Keratinocyte (primary cell): ENCODE measurements at regions not wholly inside any gene's neighbourhood (a gene's known extent, or its start where the extent isn't known, plus 50 kb on each side); places are given as distances from the start of the nearest gene placed in this dataset.

Experiments used
- DNase-seq: peaks from one replicate; pipeline ENCODE4 v3.0.0-alpha.2; 2011; ENCODE audit warnings: low read depth, missing footprints, low spot score
- FAIRE-seq: peaks from 2 replicates; lab custom pipeline; 2011; peaks lifted over from hg19 to GRCh38; lab: Jason Lieb, UNC
- H2AFZ ChIP-seq: 2 replicates; pipeline ENCODE4 v1.6.0; 2012; ENCODE audit warnings: low read length, control low read depth, inconsistent platforms; ENCODE audit not compliant: control insufficient read depth
- H3K27ac ChIP-seq: 2 replicates; pipeline ENCODE4 v1.5.1; 2011; ENCODE audit warnings: low read length; ENCODE audit not compliant: control insufficient read depth, insufficient read depth
- H3K27me3 ChIP-seq: 3 replicates; pipeline ENCODE4 v1.6.0; 2011; ENCODE audit warnings: low read length; ENCODE audit not compliant: control insufficient read depth, insufficient read depth; ENCODE audit errors: extremely low read depth
- H3K36me3 ChIP-seq, 2 experiments: 2 replicates in 1 of 2; 3 replicates in 1 of 2; pipeline ENCODE4 v1.5.1; 2011; ENCODE audit warnings: low read length in 2 of 2, mild to moderate bottlenecking in 1 of 2; ENCODE audit not compliant: control insufficient read depth in 2 of 2, insufficient read depth in 2 of 2; ENCODE audit errors: extremely low read depth in 1 of 2
- H3K4me1 ChIP-seq: 3 replicates; pipeline ENCODE4 v1.5.1; 2011; ENCODE audit warnings: low read length; ENCODE audit not compliant: control insufficient read depth, insufficient read depth; ENCODE audit errors: extremely low read depth
- H3K4me2 ChIP-seq: 3 replicates; pipeline ENCODE4 v1.6.0; 2011; ENCODE audit warnings: low read depth, low read length; ENCODE audit not compliant: control insufficient read depth, insufficient read depth; ENCODE audit errors: extremely low read depth
- H3K4me3 ChIP-seq, 3 experiments: fragments of 200-600 bp in 1 of 3; sonication (generic) in 1 of 3; 2 replicates in 2 of 3; 3 replicates in 1 of 3; pipeline ENCODE4 v1.5.1; 2011 to 2016; ENCODE audit warnings: low read length in 3 of 3, mild to moderate bottlenecking in 3 of 3, control low read depth in 2 of 3, inconsistent platforms in 1 of 3, low read depth in 1 of 3, mixed read lengths in 1 of 3, mixed run types in 1 of 3, moderate library complexity in 1 of 3; ENCODE audit not compliant: control insufficient read depth in 2 of 3, insufficient read depth in 2 of 3; ENCODE audit errors: extremely low read depth in 1 of 3
- H3K79me2 ChIP-seq: 2 replicates; pipeline ENCODE4 v1.6.0; 2012; ENCODE audit warnings: low read length; ENCODE audit not compliant: control insufficient read depth, insufficient read depth
- H3K9ac ChIP-seq: 3 replicates; pipeline ENCODE4 v1.6.0; 2011; ENCODE audit warnings: low read length; ENCODE audit not compliant: control insufficient read depth, insufficient read depth; ENCODE audit errors: extremely low read depth
- H3K9me1 ChIP-seq: 3 replicates; pipeline ENCODE4 v1.6.0; 2011; ENCODE audit warnings: low read length; ENCODE audit not compliant: control insufficient read depth, insufficient read depth; ENCODE audit errors: extremely low read depth
- H3K9me3 ChIP-seq: 2 replicates; pipeline ENCODE4 v1.5.1; 2012; ENCODE audit warnings: low read depth, low read length; ENCODE audit not compliant: control insufficient read depth
- H4K20me1 ChIP-seq: 3 replicates; pipeline ENCODE4 v1.6.0; 2011; ENCODE audit warnings: low read length; ENCODE audit not compliant: control insufficient read depth, insufficient read depth; ENCODE audit errors: extremely low read depth
- CTCF ChIP-seq, 3 experiments: IDR thresholded peaks in 1 of 3; conservative IDR thresholded peaks in 1 of 3; optimal IDR thresholded peaks in 1 of 3; 2 replicates in 2 of 3; 3 replicates in 1 of 3; pipeline versions ENCODE3 to v1.5.1; 2011; ENCODE audit warnings: low read length in 3 of 3, mild to moderate bottlenecking in 3 of 3, moderate library complexity in 2 of 3, control low read depth in 1 of 3, inconsistent platforms in 1 of 3; ENCODE audit not compliant: insufficient read depth in 2 of 3; ENCODE audit errors: extremely low read depth in 1 of 3
- EZH2 ChIP-seq: IDR thresholded peaks from one replicate; pipeline ENCODE4 v1.6.1; 2012; ENCODE audit warnings: inconsistent platforms, mild to moderate bottlenecking, low read length, moderate library complexity
- dilution Hi-C: fragments of 300-500 bp; cut with MboI; formaldehyde crosslinking; loops from one replicate; pipeline ENCODE4 v1.7.0; 2020; ENCODE audit warnings: low sequenced_read_pairs; ENCODE audit not compliant: extremely low pct_ligation_motif_present

GRCh38 chr7:97390052-97390451, 272.6 kb downstream of the SDHAF3 start:
- TF ChIP-seq CTCF (optimal IDR thresholded peaks at IDR 0.05 in 1 of 3, IDR thresholded peaks at IDR 0.05 in 1 of 3, conservative IDR thresholded peaks at IDR 0.05 in 1 of 3; ENCODE audit: extremely low read depth in 1 of 3, insufficient read depth in 2 of 3, low read length in 3 of 3) (no peak), EZH2 (no peak)
- FAIRE-seq (no peak), DNase-seq (no peak)
- H4K20me1 ChIP-seq = no peaks in the 10 kb centered on the region
- no peaks in the 10 kb centered on the region for H3K79me2 ChIP-seq
- no peaks in the 10 kb centered on the region for H3K9me1 ChIP-seq
- no peak overlapping the region for H3K4me3 ChIP-seq
- no peaks in the 10 kb centered on the region for H3K36me3 ChIP-seq
- no peaks in the 10 kb centered on the region for H3K4me1 ChIP-seq
- no peaks in the 10 kb centered on the region for H3K9me3 ChIP-seq
- H3K9ac ChIP-seq = no peak overlapping the region
- H3K27ac ChIP-seq = no peak overlapping the region
- no peaks in the 10 kb centered on the region for H3K27me3 ChIP-seq
- no peak overlapping the region for H3K4me2 ChIP-seq
- H2AFZ ChIP-seq = no peak overlapping the region
- dilution Hi-C loops = no loop called here

- no peak overlapping the region for H3K9ac ChIP-seq
- H3K79me2 ChIP-seq = no peaks in the 10 kb centered on the region
- H3K4me1 ChIP-seq = no peaks in the 10 kb centered on the region
- H3K27ac ChIP-seq = no peak overlapping the region
- FAIRE-seq (no peak), DNase-seq (no peak)
- dilution Hi-C loops = no loop called here
- TF ChIP-seq EZH2 (no peak), CTCF (optimal IDR thresholded peaks at IDR 0.05 in 1 of 3, IDR thresholded peaks at IDR 0.05 in 1 of 3, conservative IDR thresholded peaks at IDR 0.05 in 1 of 3; ENCODE audit: extremely low read depth in 1 of 3, insufficient read depth in 2 of 3, low read length in 3 of 3) (no peak)
- no peaks in the 10 kb centered on the region for H3K27me3 ChIP-seq
- no peaks in the 10 kb centered on the region for H3K36me3 ChIP-seq
- H3K4me3 ChIP-seq = no peak overlapping the region
- H2AFZ ChIP-seq = no peak overlapping the region
- no peaks in the 10 kb centered on the region for H3K9me3 ChIP-seq
- H4K20me1 ChIP-seq = no peaks in the 10 kb centered on the region
- H3K4me2 ChIP-seq = no peak overlapping the region
- no peaks in the 10 kb centered on the region for H3K9me1 ChIP-seq
Observed at GRCh38 chr7:97390915-97391593, 273.6 kb downstream of the SDHAF3 start.
